Epithelial cell of proximal tubule (primary cell): ENCODE measurements at regions not wholly inside any gene's neighbourhood (a gene's known extent, or its start where the extent isn't known, plus 50 kb on each side); places are given as distances from the start of the nearest gene placed in this dataset.

Experiments
- DNase-seq: peaks from one replicate; pipeline ENCODE4 v3.0.0-alpha.2; 2011; ENCODE audit warnings: low read depth
- H3K4me3 ChIP-seq: 2 replicates; pipeline ENCODE4 v1.5.1; 2011; ENCODE audit warnings: low read depth, mild to moderate bottlenecking, low read length
- TF ChIP-seq, protein P1 (sequence below): conservative IDR thresholded peaks from 2 replicates; pipeline ENCODE4 v1.5.1; 2012; ENCODE audit warnings: low read depth, mild to moderate bottlenecking, low read length

DNA sequence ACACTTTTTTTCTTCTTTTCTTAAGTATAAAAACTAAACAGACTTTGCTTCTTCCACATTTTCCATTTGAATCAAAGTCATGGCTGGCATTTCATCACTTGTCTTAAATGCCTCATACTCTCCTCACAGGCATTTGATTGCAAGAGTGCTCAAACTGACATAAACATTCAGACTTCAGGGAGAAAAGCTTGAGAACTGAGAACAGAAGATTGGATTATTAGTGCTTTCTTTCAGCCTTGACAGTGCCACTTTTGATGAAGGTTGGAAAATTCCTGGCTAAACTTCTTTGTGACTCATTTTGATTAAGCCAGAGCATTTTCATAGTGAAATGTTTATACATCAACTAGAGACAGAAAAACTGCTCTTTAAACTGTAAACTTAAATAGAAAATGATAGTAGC, 544.4 kb downstream of the DIPK2A start:
- TF ChIP-seq, protein P1, sequence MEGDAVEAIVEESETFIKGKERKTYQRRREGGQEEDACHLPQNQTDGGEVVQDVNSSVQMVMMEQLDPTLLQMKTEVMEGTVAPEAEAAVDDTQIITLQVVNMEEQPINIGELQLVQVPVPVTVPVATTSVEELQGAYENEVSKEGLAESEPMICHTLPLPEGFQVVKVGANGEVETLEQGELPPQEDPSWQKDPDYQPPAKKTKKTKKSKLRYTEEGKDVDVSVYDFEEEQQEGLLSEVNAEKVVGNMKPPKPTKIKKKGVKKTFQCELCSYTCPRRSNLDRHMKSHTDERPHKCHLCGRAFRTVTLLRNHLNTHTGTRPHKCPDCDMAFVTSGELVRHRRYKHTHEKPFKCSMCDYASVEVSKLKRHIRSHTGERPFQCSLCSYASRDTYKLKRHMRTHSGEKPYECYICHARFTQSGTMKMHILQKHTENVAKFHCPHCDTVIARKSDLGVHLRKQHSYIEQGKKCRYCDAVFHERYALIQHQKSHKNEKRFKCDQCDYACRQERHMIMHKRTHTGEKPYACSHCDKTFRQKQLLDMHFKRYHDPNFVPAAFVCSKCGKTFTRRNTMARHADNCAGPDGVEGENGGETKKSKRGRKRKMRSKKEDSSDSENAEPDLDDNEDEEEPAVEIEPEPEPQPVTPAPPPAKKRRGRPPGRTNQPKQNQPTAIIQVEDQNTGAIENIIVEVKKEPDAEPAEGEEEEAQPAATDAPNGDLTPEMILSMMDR, result no peak

DNA sequence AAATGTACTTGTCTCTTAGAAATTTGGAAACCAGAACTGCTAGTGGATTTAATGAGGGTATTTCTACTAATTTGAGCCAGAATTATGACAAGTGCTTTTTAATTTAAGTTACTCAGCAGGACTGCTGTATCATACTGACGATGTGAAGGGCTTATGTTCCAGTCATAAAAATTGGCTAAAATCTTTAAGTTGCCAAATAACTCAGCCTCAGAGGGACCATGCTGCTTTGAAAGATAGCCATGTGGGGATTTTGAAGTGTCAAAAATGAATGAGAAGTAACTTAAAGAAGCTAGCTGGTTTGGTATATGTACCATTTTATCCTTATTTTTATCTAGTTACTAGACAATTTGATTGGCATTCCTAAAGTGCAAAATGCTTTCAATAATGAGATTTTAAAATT, 545.0 kb downstream of the DIPK2A start:
- TF ChIP-seq, protein P1, result no peak
- DNase-seq, result no peak
- no peak overlapping the region for H3K4me3 ChIP-seq

More for the DNA sequence above, 544.4 kb downstream of the DIPK2A start:
- H3K4me3 ChIP-seq, result no peak overlapping the region
- no peak for DNase-seq

DNA sequence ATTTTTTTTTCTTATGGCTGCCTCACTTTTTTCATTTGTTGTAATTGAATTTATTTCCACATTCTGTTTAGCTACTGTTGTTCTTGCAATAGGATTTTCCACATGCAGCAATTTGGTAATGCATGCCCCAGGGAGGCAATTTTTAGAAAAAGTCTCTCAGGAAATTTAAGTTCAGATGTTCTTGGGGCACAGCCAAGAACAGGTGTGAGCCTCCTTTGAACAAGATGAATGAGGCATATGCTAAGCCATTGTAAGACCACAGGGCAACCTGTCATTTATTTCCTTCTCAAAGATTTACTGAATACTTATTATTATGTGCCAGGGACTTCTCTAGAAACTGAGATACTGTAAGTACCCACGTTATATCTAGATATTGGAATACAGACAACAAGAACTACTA, 549.5 kb downstream of the DIPK2A start:
- no peak for DNase-seq
- no peak overlapping the region for H3K4me3 ChIP-seq
- TF ChIP-seq, protein P1, result no peak

DNA sequence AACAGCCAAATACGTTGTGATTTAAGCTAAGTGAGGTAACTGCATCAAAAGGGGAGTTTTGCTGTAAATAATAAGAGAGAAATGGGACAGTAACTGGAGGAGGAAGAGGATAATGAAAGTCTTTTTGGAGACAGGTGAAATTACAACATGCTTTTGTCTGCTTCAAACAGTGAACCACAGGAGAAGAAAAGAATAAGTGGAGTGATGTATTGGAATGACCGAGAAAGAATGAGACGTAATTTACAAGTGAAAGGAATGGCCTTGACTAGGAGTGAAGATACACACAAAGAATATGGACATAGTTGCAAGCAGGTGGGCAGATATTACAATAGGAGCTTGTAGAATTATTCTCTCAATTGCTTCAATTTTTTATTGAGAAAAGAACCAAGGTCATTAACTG, 550.8 kb downstream of the DIPK2A start:
- no peak for DNase-seq
- no peak overlapping the region for H3K4me3 ChIP-seq
- TF ChIP-seq, protein P1, result no peak

DNA sequence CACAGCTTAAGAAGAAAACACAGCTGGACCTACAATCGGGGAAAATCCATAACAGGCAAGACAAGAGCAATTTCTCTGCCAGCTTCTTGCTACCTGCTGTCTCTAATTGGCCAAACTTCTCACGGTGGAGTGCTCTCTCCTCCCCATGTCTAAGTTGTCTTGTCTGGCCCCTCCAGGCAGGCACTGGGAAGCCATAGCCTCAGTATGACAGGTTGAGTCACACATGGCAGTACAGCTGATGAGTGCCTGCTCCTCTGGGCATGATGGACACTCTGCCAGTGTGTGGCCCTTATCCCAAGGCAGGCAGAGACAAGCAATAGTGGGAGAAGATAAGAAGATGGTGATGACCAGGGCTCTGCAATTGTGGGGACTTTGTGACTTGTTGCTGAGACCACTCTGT, 551.8 kb downstream of the DIPK2A start:
- TF ChIP-seq, protein P1, result no peak
- DNase-seq, result no peak
- H3K4me3 ChIP-seq, result no peak overlapping the region

DNA sequence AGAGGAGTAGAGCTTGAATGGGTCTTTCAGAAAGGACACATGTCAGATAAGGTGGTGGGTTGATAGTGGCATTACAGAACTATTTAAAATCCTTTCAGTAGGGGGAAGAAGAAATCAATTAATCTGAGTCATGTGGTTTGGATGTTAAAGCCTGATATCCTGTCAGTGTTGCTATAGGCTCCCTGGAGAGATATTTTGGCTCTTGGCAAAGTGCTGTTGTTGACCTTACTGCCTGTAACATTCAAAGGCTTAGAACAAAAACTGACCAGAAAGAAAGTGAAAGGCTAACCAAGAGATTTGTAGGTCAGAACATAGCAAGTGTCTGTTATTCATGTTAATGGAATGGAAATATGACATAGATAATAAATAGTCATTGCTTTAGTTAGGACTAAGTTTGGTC, 552.9 kb downstream of the DIPK2A start:
- DNase-seq, result no peak
- TF ChIP-seq, protein P1, result no peak

DNA sequence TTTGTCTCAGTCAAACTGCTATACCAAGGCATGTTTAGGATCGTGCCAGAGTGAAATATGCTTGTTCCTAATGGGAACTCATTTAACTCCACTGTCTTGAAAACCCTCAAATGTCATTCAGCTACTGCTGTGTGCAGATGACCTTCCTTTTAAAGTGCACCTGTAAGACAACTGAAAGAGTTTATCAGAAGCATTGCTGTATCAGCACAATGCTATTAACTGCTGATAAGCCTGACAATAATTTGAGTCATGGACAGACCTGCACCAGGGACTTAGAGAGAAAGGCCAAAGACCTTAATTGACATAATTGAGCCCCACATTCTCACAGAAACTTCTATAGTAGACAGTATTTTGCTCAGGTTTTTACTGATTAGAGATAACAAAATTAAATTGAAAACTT, 557.9 kb downstream of the DIPK2A start:
- TF ChIP-seq, protein P1, result no peak
- DNase-seq, result no peak
- no peak overlapping the region for H3K4me3 ChIP-seq

More for the DNA sequence above, 552.9 kb downstream of the DIPK2A start:
- no peak overlapping the region for H3K4me3 ChIP-seq
